22Rv1 (cell line): ENCODE measurements at regions not wholly inside any gene's neighbourhood (a gene's known extent, or its start where the extent isn't known, plus 50 kb on each side); places are given as distances from the start of the nearest gene placed in this dataset.

Experiments used
- H3K27ac ChIP-seq: fragments of 450-650 bp; 2 replicates; pipeline ENCODE4 v1.5.1; 2017
- CTCF ChIP-seq: fragments of 450-650 bp; IDR thresholded peaks from 2 replicates; pipeline ENCODE4 v1.5.1; 2017; ENCODE audit warnings: mild to moderate bottlenecking
- ZFX ChIP-seq: fragments of 450-650 bp; IDR thresholded peaks from 2 replicates; pipeline ENCODE4 v1.6.1; 2017; ENCODE audit warnings: antibody characterized with exemption, borderline replicate concordance

- TF ChIP-seq ZFX (no peak), CTCF (no peak)
- H3K27ac ChIP-seq = no peak overlapping the region
Measured at GRCh38 chr12:24708718-24709117, 240.2 kb downstream of the BCAT1 start.

- no peak overlapping the region for H3K27ac ChIP-seq
- TF ChIP-seq ZFX (no peak), CTCF (no peak)
Measured at GRCh38 chr12:24708043-24708442, 240.9 kb downstream of the BCAT1 start.

GRCh38 chr12:24707334-24707733 is 241.6 kb downstream of the BCAT1 start:
- TF ChIP-seq ZFX = no peak
- TF ChIP-seq CTCF = no peak
- H3K27ac ChIP-seq = no peak overlapping the region

GRCh38 chr12:24705741-24706358 is 243.1 kb downstream of the BCAT1 start:
- H3K27ac ChIP-seq = no peak overlapping the region
- TF ChIP-seq CTCF (no peak), ZFX (no peak)

GRCh38 chr12:24705216-24705615 is 243.7 kb downstream of the BCAT1 start:
- TF ChIP-seq ZFX = no peak
- no peak for TF ChIP-seq CTCF
- no peak overlapping the region for H3K27ac ChIP-seq

- TF ChIP-seq CTCF (no peak), ZFX (no peak)
Measured at GRCh38 chr12:24701343-24701742, 247.6 kb downstream of the BCAT1 start.

GRCh38 chr12:24698972-24699371 is 249.9 kb downstream of the BCAT1 start:
- no peak overlapping the region for H3K27ac ChIP-seq
- no peak for TF ChIP-seq ZFX
- TF ChIP-seq CTCF = no peak

More at GRCh38 chr12:24701343-24701742, 247.6 kb downstream of the BCAT1 start:
- H3K27ac ChIP-seq = no peak overlapping the region
